ENCODE measurements at regions not wholly inside any gene's neighbourhood (a gene's known extent, or its start where the extent isn't known, plus 50 kb on each side); places are given as distances from the start of the nearest gene placed in this dataset.
"Not testable (repeated sequence)": the region's sequence is repeated elsewhere in the genome, so short reads cannot be mapped to it uniquely, and the experiment has no call there.

GRCh38 chr1:182210417-182210816 lies 148.9 kb upstream of the ZNF648 start:
- H3K9me3 ChIP-seq, result no peaks in the 10 kb centered on the region
- intact Hi-C loops (cut with DNase I), result no loop called here
- no peak overlapping the region for H3K4me3 ChIP-seq
- no peaks in the 10 kb centered on the region for H3K36me3 ChIP-seq
- TF ChIP-seq POLR2AphosphoS5 (IDR thresholded peaks at IDR 0.05), result no peak
- TF ChIP-seq POLR2A (IDR thresholded peaks at IDR 0.05), result no peak
- no peak for TF ChIP-seq CTCF (IDR thresholded peaks at IDR 0.05)
- no peaks in the 10 kb centered on the region for H3K4me1 ChIP-seq (replicated peaks)
- 96% methylated on average over 1 of the region's 1 CpG for WGBS
- no peaks in the 10 kb centered on the region for H3K27me3 ChIP-seq (replicated peaks; ENCODE audit: insufficient read depth)
- no peak overlapping the region for H3K27ac ChIP-seq
- DNase-seq (ENCODE audit: low spot score), result no peak

- Histone ChIP-seq H3K27ac (peak overlapping the region; percentile 3 to 37), H3K9me3 (no peaks in the 10 kb centered on the region), H3K36me3 (no peaks in the 10 kb centered on the region), H3K27me3 (replicated peaks; ENCODE audit: insufficient read depth) (no peaks in the 10 kb centered on the region), H3K4me1 (replicated peaks) (no peaks in the 10 kb centered on the region), H3K4me3 (no peak overlapping the region)
- 71% methylated on average over 4 of the region's 4 CpGs for WGBS
- DNase-seq (ENCODE audit: low spot score), result no peak
- no peak for TF ChIP-seq POLR2A (IDR thresholded peaks at IDR 0.05)
- no peak for TF ChIP-seq POLR2AphosphoS5 (IDR thresholded peaks at IDR 0.05)
- no peak for TF ChIP-seq CTCF (IDR thresholded peaks at IDR 0.05)
- intact Hi-C loops (cut with DNase I), result loop anchor here (5.0 kb wide), 1 partner anchor 65 kb away; no protein-coding TSS in a partner anchor
Observed at GRCh38 chr1:182207300-182207699, 145.8 kb upstream of the ZNF648 start.

GRCh38 chr1:182206626-182207239 lies 145.2 kb upstream of the ZNF648 start:
- 54% methylated on average over 4 of the region's 4 CpGs for WGBS
- H3K27ac ChIP-seq, result peak overlapping the region; percentile 3 to 37
- H3K4me3 ChIP-seq, result no peak overlapping the region
- no peaks in the 10 kb centered on the region for H3K9me3 ChIP-seq
- TF ChIP-seq POLR2A (IDR thresholded peaks at IDR 0.05) (no peak), POLR2AphosphoS5 (IDR thresholded peaks at IDR 0.05) (peak; percentile 17)
- intact Hi-C loops (cut with DNase I), result loop anchor here (5.0 kb wide), 1 partner anchor 64 kb away; no protein-coding TSS in a partner anchor
- DNase-seq (ENCODE audit: low spot score), result no peak
- no peaks in the 10 kb centered on the region for H3K36me3 ChIP-seq
- H3K4me1 ChIP-seq (replicated peaks), result no peaks in the 10 kb centered on the region
- H3K27me3 ChIP-seq (replicated peaks; ENCODE audit: insufficient read depth), result no peaks in the 10 kb centered on the region

GRCh38 chr1:182205351-182206022 lies 144.0 kb upstream of the ZNF648 start:
- intact Hi-C loops (cut with DNase I), result loop anchor here (5.0 kb wide), 1 partner anchor 63 kb away; no protein-coding TSS in a partner anchor
- Histone ChIP-seq H3K9me3 (no peaks in the 10 kb centered on the region), H3K4me1 (replicated peaks) (no peaks in the 10 kb centered on the region), H3K27ac (no peak overlapping the region), H3K36me3 (no peaks in the 10 kb centered on the region), H3K27me3 (replicated peaks; ENCODE audit: insufficient read depth) (no peaks in the 10 kb centered on the region), H3K4me3 (no peak overlapping the region)
- TF ChIP-seq POLR2AphosphoS5 (IDR thresholded peaks at IDR 0.05), result no peak
- DNase-seq (ENCODE audit: low spot score), result no peak

GRCh38 chr1:182203191-182203875 lies 141.8 kb upstream of the ZNF648 start:
- intact Hi-C loops (cut with DNase I), result no loop called here

GRCh38 chr1:182201490-182201889 lies 140.0 kb upstream of the ZNF648 start:
- H3K4me1 ChIP-seq (replicated peaks); intact Hi-C loops (cut with DNase I); H3K27ac ChIP-seq: not testable (repeated sequence)

More at GRCh38 chr1:182203191-182203875, 141.8 kb upstream of the ZNF648 start:
- Histone ChIP-seq H3K4me3 (no peak overlapping the region), H3K9me3 (no peaks in the 10 kb centered on the region), H3K36me3 (no peaks in the 10 kb centered on the region), H3K4me1 (replicated peaks) (no peaks in the 10 kb centered on the region), H3K27ac (no peak overlapping the region), H3K27me3 (replicated peaks; ENCODE audit: insufficient read depth) (no peaks in the 10 kb centered on the region)
- DNase-seq (ENCODE audit: low spot score), result no peak
- TF ChIP-seq POLR2AphosphoS5 (IDR thresholded peaks at IDR 0.05) (peak; percentile 24), POLR2A (IDR thresholded peaks at IDR 0.05) (no peak)
- WGBS, result 55% methylated on average over 2 of the region's 2 CpGs

More at GRCh38 chr1:182201490-182201889, 140.0 kb upstream of the ZNF648 start:
- H3K9me3 ChIP-seq; H3K27me3 ChIP-seq (replicated peaks; ENCODE audit: insufficient read depth); H3K4me3 ChIP-seq; DNase-seq (ENCODE audit: low spot score); H3K36me3 ChIP-seq: not testable (repeated sequence)
- WGBS, result 89% methylated on average over 7 of the region's 7 CpGs
